ENCODE measurements at regions not wholly inside any gene's neighbourhood (a gene's known extent, or its start where the extent isn't known, plus 50 kb on each side); places are given as distances from the start of the nearest gene placed in this dataset.

DNA sequence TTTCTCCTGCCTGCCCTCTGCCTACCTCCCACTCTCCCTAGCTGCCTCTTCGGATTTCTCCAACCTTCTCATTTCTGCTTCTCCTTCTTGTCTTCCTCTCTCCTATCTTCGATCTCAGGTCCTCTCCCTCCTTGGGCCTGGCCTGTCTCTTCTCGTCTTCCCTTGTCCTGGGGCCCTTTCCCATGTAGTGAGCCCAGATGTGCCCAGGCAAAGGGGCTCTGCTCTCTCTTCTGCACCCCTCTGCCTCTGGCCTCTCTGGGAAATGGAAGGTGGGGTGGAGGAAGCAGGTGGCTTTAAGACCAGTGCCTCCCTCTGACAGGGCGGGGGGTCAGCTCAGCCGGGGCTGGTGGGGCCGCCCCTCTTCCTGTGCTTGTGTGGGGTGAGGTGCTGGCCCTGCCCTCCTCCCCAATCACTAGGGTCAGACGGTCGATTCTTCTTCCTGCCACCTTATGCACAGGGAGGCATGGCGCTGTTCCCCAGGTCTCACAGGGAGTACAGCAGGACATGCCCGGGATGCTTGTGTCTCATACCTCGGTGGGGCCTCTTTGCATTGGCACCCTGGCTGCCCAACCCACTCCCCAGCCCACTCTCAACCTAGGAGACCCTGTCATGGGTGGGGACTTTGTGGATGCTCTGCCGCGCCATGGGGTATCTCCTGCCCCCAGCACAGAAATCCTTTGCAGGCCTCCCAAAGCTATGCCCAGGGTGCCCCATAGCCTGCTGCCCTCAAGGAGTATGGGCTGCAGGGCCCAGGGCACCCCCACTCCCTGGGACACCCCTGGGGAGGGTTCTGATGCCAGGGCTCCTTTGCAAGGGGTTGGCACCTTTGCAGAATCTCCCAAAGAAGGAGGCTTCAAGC lies 213.8 kb upstream of the HAAO start:
- intact Hi-C loops (cut with micrococcal nuclease) = no loop called here
- Histone ChIP-seq H2AFZ (ENCODE audit: low read depth, low read length, poor library complexity, severe bottlenecking) (no peak overlapping the region), H3K36me3 (ENCODE audit: control insufficient read depth in 1 of 2, insufficient read depth in 2 of 2, low read length in 2 of 2) (no peaks in the 10 kb centered on the region), H3K27ac (ENCODE audit: low read depth, low read length) (no peak overlapping the region), H3K27me3 (ENCODE audit: insufficient read depth, low read length) (no peaks in the 10 kb centered on the region), H3K4me1 (ENCODE audit: control insufficient read depth in 1 of 2, insufficient read depth in 2 of 2, low read length in 2 of 2) (peaks cover 6 to 10% of the 10 kb centered on the region in 2 experiments), H3K9me2 (ENCODE audit: insufficient read depth) (no peaks in the 10 kb centered on the region), H3K4me2 (ENCODE audit: low read length) (no peak overlapping the region), H3K9ac (ENCODE audit: low read length) (no peak overlapping the region), H3K9me3 (ENCODE audit: control insufficient read depth in 1 of 2, insufficient read depth in 1 of 2, low read depth in 1 of 2, low read length in 2 of 2) (no peaks in the 10 kb centered on the region), H3K79me2 (ENCODE audit: insufficient read depth, low read length) (no peaks in the 10 kb centered on the region), H3K4me3 (replicated peaks in 1 of 2; ENCODE audit: low read depth in 1 of 2, low read length in 2 of 2) (no peak overlapping the region), H4K20me1 (ENCODE audit: insufficient read depth) (no peaks in the 10 kb centered on the region)
- POLR2A ChIA-PET = no interaction called here
- RAD21 ChIA-PET (ENCODE audit: low non-redundant PET in 1 of 2, low total read pairs in 2 of 2, uncharacterized antibody in 2 of 2, unreplicated experiment in 2 of 2) = no interaction called here
- CTCF ChIA-PET = no interaction called here
- TF ChIP-seq SP1 (IDR thresholded peaks at IDR 0.05; ENCODE audit: low read depth) = no peak
- ATAC-seq (no peak), DNase-seq (ENCODE audit: low read depth, low spot score) (no peak)
- no TSS peak for BruUV-seq (replicated peaks)

- Histone ChIP-seq H3K27ac (ENCODE audit: low read depth, low read length) (no peak overlapping the region), H3K4me3 (replicated peaks in 1 of 2; ENCODE audit: low read depth in 1 of 2, low read length in 2 of 2) (no peak overlapping the region)
Measured at GRCh38 chr2:43005245-43005974, 213.0 kb upstream of the HAAO start.

More at GRCh38 chr2:43005245-43005974, 213.0 kb upstream of the HAAO start:
- DNase-seq (ENCODE audit: low read depth, low spot score) (no peak), ATAC-seq (no peak)
- no TSS peak for BruUV-seq (replicated peaks)
- ChIA-PET CTCF (no interaction called here), RAD21 (ENCODE audit: low non-redundant PET in 1 of 2, low total read pairs in 2 of 2, uncharacterized antibody in 2 of 2, unreplicated experiment in 2 of 2) (no interaction called here), POLR2A (no interaction called here)
- Histone ChIP-seq H3K9ac (ENCODE audit: low read length) (no peak overlapping the region), H4K20me1 (ENCODE audit: insufficient read depth) (no peaks in the 10 kb centered on the region), H3K4me1 (ENCODE audit: control insufficient read depth in 1 of 2, insufficient read depth in 2 of 2, low read length in 2 of 2) (peaks cover 0 to 2% of the 10 kb centered on the region in 2 experiments; a peak in 2 of 4 replicates), H2AFZ (ENCODE audit: low read depth, low read length, poor library complexity, severe bottlenecking) (no peak overlapping the region), H3K27me3 (ENCODE audit: insufficient read depth, low read length) (no peaks in the 10 kb centered on the region), H3K9me3 (ENCODE audit: control insufficient read depth in 1 of 2, insufficient read depth in 1 of 2, low read depth in 1 of 2, low read length in 2 of 2) (no peaks in the 10 kb centered on the region), H3K36me3 (ENCODE audit: control insufficient read depth in 1 of 2, insufficient read depth in 2 of 2, low read length in 2 of 2) (no peaks in the 10 kb centered on the region), H3K79me2 (ENCODE audit: insufficient read depth, low read length) (no peaks in the 10 kb centered on the region), H3K9me2 (ENCODE audit: insufficient read depth) (no peaks in the 10 kb centered on the region), H3K4me2 (ENCODE audit: low read length) (no peak overlapping the region)
- no peak for TF ChIP-seq ZFX (IDR thresholded peaks at IDR 0.05)
- TF ChIP-seq RAD21 (IDR thresholded peaks at IDR 0.05; ENCODE audit: low read depth) = no peak
- TF ChIP-seq, protein P1, sequence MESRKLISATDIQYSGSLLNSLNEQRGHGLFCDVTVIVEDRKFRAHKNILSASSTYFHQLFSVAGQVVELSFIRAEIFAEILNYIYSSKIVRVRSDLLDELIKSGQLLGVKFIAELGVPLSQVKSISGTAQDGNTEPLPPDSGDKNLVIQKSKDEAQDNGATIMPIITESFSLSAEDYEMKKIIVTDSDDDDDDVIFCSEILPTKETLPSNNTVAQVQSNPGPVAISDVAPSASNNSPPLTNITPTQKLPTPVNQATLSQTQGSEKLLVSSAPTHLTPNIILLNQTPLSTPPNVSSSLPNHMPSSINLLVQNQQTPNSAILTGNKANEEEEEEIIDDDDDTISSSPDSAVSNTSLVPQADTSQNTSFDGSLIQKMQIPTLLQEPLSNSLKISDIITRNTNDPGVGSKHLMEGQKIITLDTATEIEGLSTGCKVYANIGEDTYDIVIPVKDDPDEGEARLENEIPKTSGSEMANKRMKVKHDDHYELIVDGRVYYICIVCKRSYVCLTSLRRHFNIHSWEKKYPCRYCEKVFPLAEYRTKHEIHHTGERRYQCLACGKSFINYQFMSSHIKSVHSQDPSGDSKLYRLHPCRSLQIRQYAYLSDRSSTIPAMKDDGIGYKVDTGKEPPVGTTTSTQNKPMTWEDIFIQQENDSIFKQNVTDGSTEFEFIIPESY (IDR thresholded peaks at IDR 0.05; ENCODE audit: extremely low read depth, insufficient replicate concordance, low read length) = no peak
- no peak for TF ChIP-seq SRF (IDR thresholded peaks at IDR 0.05; ENCODE audit: low read depth)
- intact Hi-C loops (cut with micrococcal nuclease) = no loop called here
